Stimulated activated CD4-positive, alpha-beta T cell treated with anti-CD3 and anti-CD28 coated beads, Interleukin-12 subunit alpha, Interleukin-12 subunit beta, amount 100 ng/mL, for 24 hours (primary cell): ENCODE measurements at regions not wholly inside any gene's neighbourhood (a gene's known extent, or its start where the extent isn't known, plus 50 kb on each side); places are given as distances from the start of the nearest gene placed in this dataset.
"Not testable (repeated sequence)": the region's sequence is repeated elsewhere in the genome, so short reads cannot be mapped to it uniquely, and the experiment has no call there.

Experiments
- DNase-seq, 2 experiments: peaks; one replicate each; pipeline ENCODE4 v3.0.0-alpha.2; 2020; ENCODE audit warnings: low read depth in 2 of 2

- DNase-seq, result no peak
Measured at GRCh38 chr5:67985686-67986387, 229.7 kb upstream of the PIK3R1 start.

- no peak for DNase-seq
Measured at GRCh38 chr5:67984546-67984945, 231.0 kb upstream of the PIK3R1 start.

- DNase-seq, result no peak
Measured at GRCh38 chr5:67983251-67984110, 232.1 kb upstream of the PIK3R1 start.

DNA sequence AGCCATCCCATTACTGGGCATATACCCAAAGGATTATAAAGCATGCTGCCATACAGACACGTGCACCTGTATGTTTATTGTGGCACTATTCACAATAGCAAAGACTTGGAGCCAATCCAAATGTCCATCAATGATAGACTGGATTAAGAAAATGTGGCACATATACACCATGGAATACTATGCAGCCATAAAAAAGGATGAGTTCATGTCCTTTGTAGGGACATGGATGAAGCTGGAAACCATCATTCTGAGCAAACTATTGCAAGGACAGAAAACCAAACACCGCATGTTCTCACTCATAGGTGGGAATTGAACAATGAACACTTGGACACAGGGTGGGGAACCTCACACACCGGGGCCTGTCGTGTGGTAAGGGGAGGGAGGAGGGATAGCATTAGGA lies 233.4 kb upstream of the PIK3R1 start:
- not testable (repeated sequence) for DNase-seq

DNA sequence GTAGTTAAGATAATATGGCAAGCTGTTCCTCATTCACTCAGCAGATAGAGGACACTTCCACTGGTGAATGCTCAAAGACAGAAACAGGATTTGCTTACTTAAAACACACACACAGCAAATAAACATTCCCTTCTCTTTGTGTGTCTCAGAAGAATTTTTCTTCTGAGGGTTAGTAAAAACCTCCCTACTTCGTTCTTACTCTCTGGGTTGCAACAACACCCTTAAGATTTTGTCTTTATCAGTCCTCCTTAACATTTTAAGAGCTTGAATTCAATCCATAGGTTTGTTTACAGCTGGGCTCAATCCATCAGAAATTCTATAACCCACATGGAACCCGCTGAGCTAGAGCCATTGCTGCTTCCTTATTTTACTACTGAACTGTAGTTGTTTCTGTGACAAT lies 237.4 kb upstream of the PIK3R1 start:
- DNase-seq, result no peak

DNA sequence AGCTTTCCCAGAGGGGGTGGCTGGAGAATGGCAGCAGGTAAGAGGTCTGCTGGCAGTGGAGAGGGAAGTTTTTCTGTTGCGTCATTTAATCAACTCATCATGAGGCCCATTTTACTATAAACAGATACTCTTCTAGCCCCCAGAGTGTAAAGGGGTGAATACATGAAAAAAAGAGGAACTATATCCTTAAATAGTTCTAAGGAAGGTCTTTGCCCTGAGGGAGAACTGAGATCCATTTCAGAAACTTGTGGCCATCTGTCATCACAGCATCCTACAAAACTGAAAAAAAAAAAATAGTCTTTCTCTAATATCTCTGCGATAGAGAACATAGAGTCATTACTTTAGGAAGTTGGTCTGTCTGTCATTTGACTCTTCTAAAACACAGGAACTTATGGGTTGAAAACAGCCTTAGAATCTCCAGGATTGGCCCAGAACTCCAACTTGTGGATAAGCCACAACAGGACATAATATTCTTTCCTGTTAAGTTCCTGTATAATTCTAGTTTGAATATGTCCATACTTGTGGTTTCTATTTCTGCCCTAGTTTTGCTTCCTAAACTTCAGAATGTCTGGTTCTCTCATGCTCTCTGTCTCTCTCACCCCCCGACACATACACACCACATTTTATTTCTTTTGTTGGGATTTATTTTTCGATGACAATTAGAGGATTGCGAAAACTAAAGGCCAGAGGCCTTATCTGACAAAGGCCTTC lies 238.5 kb upstream of the PIK3R1 start:
- no peak for DNase-seq

GRCh38 chr5:67976181-67976580 lies 239.4 kb upstream of the PIK3R1 start:
- DNase-seq, result no peak

DNA sequence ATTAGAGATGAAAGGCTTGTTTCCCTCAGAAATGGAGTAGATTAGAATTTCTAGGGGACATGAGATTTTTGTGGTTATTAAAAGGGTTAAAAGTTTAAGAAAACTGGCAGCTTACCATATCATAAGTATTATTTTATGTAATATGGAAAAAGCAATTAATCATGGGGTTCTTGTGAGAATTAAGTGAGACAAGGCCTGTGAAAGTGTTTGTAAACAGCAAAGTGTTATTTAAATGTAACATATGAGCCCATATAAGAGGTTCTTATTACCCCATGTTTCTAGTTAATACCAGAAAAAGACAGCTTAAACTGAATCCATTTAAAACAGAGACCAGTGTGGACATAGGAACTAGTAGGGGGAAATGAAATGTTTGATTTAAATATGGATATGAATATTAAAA lies 241.1 kb upstream of the PIK3R1 start:
- no peak for DNase-seq

DNA sequence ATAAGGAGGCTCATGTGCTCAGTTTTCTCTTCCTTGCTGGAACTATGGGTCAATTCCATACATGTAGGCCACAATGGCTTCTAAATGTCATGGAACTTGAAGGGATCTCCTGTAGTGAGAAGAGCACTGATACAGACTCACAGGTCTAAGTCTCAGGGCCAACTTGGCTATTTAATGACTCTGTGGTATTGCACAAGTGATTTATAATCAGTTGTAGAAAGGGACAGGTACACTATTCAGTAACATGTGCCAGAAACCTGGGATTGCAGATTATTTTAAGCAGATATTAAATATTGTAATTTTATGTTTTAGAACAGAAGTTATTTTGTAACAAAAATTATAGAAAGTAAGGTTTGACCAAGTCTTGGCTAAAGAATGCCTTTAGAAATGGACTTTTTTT lies 241.5 kb upstream of the PIK3R1 start:
- DNase-seq, result no peak

- no peak for DNase-seq
Measured at GRCh38 chr5:67971971-67972821, 243.4 kb upstream of the PIK3R1 start.

DNA sequence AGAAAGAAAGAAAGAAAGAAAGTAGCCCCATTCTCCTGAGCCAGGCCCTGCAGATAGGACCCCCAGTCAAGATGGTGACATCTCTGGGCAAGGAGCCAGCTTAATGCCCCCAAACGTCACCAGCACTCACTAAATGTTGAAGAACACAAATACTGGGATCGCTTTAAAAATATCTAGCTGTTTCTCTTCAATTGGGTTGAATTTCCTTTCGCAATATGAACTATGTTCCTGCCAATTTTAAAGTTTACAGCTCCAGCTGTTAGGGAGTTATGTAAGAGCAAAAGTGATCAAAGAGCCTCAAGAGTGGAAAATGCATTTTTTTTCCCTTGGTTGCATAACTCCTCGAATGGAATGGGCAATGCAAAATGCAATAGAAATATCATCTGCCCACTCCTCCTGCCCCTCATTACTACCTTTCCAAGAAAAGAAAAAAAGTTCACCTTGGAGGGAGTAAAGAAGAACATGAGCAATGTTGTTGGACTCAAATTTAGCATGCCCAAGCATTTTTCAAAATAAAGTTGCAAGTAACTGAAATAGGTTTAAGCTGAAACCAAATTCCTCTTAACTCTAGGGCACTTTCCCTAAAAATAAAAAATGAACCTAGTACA lies 244.2 kb upstream of the PIK3R1 start:
- DNase-seq, result no peak

GRCh38 chr5:67969631-67970030 lies 245.9 kb upstream of the PIK3R1 start:
- no peak for DNase-seq

GRCh38 chr5:67969176-67969575 lies 246.4 kb upstream of the PIK3R1 start:
- DNase-seq, result no peak

GRCh38 chr5:67966712-67967111 lies 248.8 kb upstream of the PIK3R1 start:
- no peak for DNase-seq

GRCh38 chr5:67964619-67965018 lies 250.9 kb upstream of the PIK3R1 start:
- no peak for DNase-seq

DNA sequence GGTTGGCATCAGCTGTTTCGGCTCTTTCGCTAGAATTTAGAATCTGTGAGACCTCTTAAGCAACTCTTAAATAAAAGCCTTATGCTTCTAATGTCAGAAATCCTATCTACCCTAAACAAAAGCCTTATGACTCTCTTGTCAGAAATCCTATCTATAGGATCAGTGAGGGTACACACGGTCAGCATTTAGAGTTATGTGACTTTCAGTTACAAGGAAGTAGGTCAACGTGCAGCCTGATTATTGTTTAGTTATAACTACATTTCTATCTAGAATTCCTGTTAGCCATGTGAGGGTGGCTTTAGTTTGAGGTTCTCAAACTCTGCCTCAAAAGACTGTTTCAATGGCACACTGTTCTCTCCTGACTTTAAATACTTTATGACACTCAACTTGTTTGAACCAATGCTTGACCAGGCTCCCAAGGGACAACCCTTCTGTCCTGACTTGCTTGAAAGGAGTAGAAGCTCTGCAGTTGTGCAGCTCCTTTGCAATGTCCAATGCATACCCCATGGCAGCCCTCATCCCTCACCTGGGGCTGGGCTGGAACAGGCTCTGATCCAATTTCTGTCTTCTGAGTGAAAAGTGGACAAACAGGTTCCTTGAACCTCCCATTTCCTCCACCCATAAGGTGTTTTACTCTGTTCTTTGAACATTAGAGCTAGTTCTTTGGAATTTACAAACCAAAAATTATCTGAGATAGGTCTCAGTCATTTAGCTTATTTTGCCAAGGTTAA lies 251.6 kb upstream of the PIK3R1 start:
- DNase-seq, result no peak

- no peak for DNase-seq
Measured at GRCh38 chr5:67960939-67961338, 254.6 kb upstream of the PIK3R1 start.

- no peak for DNase-seq
Measured at GRCh38 chr5:67957374-67957773, 258.2 kb upstream of the PIK3R1 start.

DNA sequence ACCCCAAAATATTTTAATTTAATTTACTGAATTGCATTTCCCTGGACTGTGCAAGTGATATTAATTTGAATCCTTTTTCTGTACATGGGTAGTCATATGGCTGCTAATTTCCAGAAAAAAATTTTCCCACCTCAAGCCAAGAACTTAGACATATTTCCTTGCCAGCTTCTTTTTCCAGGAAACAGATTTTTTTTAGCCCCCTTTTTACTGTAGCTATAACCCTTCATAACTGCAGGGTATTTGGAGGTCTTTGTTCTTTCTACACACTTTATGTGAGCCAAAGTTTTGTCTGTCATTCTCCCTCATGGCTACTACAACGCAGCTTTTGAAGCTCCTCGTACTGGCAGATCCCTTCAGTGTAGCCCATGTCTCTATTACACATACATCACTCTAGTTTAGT lies 261.2 kb upstream of the PIK3R1 start:
- no peak for DNase-seq

DNA sequence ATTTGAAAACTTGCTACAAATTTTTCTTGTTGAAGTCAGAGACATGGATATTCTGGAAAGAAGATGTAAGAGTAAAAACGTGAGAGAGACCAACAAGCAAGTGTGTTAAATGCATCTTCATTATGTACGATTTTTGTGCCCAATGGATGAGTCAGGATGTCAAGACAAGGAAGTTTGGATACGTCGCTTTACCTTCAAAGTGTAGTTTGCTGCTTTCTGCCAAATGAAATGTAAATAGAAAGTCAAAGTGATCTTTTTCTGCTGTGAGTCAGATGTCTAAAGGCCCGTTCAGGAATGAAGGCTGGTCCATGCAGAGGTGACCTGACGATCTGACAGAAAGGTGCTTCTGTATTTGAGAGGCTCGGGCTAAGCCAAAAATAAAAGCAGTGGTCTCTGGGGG lies 273.1 kb upstream of the PIK3R1 start:
- no peak for DNase-seq
